ENCODE measurements at regions not wholly inside any gene's neighbourhood (a gene's known extent, or its start where the extent isn't known, plus 50 kb on each side); places are given as distances from the start of the nearest gene placed in this dataset.

DNA sequence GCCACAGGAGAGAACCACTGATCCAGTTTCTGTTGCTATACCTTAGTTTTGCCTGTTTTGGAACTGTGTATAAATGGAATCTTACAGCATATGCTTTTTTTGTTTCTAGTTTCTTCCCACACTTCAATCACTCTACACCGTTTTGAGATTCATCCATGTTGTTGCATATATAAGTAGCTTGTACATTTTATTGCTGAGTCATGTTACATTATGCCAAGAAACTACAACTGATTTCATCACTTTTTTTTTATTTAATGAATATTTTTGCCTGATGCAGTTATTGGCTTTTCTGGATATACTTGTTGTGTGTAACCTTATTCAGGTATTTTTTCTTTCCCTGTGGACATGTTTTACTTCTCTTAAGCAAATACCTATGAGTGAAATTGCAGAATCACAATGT lies 1135.9 kb downstream of the RAPGEF2 start:
- TF ChIP-seq, protein P1, sequence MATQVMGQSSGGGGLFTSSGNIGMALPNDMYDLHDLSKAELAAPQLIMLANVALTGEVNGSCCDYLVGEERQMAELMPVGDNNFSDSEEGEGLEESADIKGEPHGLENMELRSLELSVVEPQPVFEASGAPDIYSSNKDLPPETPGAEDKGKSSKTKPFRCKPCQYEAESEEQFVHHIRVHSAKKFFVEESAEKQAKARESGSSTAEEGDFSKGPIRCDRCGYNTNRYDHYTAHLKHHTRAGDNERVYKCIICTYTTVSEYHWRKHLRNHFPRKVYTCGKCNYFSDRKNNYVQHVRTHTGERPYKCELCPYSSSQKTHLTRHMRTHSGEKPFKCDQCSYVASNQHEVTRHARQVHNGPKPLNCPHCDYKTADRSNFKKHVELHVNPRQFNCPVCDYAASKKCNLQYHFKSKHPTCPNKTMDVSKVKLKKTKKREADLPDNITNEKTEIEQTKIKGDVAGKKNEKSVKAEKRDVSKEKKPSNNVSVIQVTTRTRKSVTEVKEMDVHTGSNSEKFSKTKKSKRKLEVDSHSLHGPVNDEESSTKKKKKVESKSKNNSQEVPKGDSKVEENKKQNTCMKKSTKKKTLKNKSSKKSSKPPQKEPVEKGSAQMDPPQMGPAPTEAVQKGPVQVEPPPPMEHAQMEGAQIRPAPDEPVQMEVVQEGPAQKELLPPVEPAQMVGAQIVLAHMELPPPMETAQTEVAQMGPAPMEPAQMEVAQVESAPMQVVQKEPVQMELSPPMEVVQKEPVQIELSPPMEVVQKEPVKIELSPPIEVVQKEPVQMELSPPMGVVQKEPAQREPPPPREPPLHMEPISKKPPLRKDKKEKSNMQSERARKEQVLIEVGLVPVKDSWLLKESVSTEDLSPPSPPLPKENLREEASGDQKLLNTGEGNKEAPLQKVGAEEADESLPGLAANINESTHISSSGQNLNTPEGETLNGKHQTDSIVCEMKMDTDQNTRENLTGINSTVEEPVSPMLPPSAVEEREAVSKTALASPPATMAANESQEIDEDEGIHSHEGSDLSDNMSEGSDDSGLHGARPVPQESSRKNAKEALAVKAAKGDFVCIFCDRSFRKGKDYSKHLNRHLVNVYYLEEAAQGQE (IDR thresholded peaks at IDR 0.05; ENCODE audit: insufficient read depth in 1 of 2, low read depth in 2 of 2, low read length in 1 of 2), result no peak
- TF ChIP-seq POLR2AphosphoS5 (IDR thresholded peaks at IDR 0.05; ENCODE audit: low read depth, low read length) (no peak), SIN3A (IDR thresholded peaks at IDR 0.05; ENCODE audit: borderline replicate concordance, insufficient read depth, low read depth, low read length) (no peak), TCF7L2 (IDR thresholded peaks at IDR 0.05; ENCODE audit: low read depth, low read length) (no peak)
- TF ChIP-seq, protein P2, sequence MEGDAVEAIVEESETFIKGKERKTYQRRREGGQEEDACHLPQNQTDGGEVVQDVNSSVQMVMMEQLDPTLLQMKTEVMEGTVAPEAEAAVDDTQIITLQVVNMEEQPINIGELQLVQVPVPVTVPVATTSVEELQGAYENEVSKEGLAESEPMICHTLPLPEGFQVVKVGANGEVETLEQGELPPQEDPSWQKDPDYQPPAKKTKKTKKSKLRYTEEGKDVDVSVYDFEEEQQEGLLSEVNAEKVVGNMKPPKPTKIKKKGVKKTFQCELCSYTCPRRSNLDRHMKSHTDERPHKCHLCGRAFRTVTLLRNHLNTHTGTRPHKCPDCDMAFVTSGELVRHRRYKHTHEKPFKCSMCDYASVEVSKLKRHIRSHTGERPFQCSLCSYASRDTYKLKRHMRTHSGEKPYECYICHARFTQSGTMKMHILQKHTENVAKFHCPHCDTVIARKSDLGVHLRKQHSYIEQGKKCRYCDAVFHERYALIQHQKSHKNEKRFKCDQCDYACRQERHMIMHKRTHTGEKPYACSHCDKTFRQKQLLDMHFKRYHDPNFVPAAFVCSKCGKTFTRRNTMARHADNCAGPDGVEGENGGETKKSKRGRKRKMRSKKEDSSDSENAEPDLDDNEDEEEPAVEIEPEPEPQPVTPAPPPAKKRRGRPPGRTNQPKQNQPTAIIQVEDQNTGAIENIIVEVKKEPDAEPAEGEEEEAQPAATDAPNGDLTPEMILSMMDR (IDR thresholded peaks at IDR 0.05), result no peak

Measured in Panc1 (cell line).